Spleen (tissue), 11 donors: ENCODE measurements at regions not wholly inside any gene's neighbourhood (a gene's known extent, or its start where the extent isn't known, plus 50 kb on each side); places are given as distances from the start of the nearest gene placed in this dataset.

ENCODE experiments used
- DNase-seq: peaks from one replicate; pipeline ENCODE4 v3.0.0-alpha.2; 2020
- H3K27ac ChIP-seq, 8 donors: fragments of 200-600 bp; sonication (generic) in 7 of 8; 1 replicate in 4 of 8; 2 replicates in 4 of 8; pipeline versions ENCODE4 v1.5.0 to v1.8.0; 2016 to 2021; ENCODE audit warnings: inconsistent platforms in 4 of 8, mild to moderate bottlenecking in 4 of 8, moderate library complexity in 1 of 8
- H3K27me3 ChIP-seq, 7 donors: fragments of 200-600 bp; sonication (generic) in 6 of 7; replicated peaks in 1 of 7; 1 replicate in 4 of 7; 2 replicates in 3 of 7; pipeline versions ENCODE4 v1.5.0 to v1.8.0; 2016 to 2021; ENCODE audit warnings: inconsistent platforms in 3 of 7, mild to moderate bottlenecking in 1 of 7
- H3K36me3 ChIP-seq, 6 donors: fragments of 200-600 bp; sonication (generic) in 5 of 6; 1 replicate in 4 of 6; 2 replicates in 2 of 6; pipeline versions ENCODE4 v1.5.0 to v1.8.0; 2016 to 2021; ENCODE audit warnings: inconsistent platforms in 2 of 6
- H3K4me1 ChIP-seq, 6 donors: fragments of 200-600 bp; sonication (generic) in 5 of 6; 1 replicate in 3 of 6; 2 replicates in 3 of 6; pipeline versions ENCODE4 v1.5.0 to v1.8.0; 2016 to 2021; ENCODE audit warnings: inconsistent platforms in 3 of 6
- H3K4me3 ChIP-seq, 8 donors: fragments of 200-600 bp; sonication (generic) in 7 of 8; 1 replicate in 4 of 8; 2 replicates in 4 of 8; pipeline versions ENCODE4 v1.5.0 to v1.8.0; 2016 to 2021; ENCODE audit warnings: inconsistent platforms in 4 of 8, mild to moderate bottlenecking in 4 of 8, moderate library complexity in 2 of 8
- H3K9me3 ChIP-seq, 8 donors: fragments of 200-600 bp; sonication (generic) in 7 of 8; 1 replicate in 4 of 8; 2 replicates in 4 of 8; pipeline versions ENCODE4 v1.5.0 to v1.8.0; 2016 to 2021; ENCODE audit warnings: inconsistent platforms in 4 of 8
- CTCF ChIP-seq, 11 experiments: fragments of 200-600 bp in 7 of 11; fragments of 450-650 bp in 4 of 11; sonication (generic) in 4 of 11; IDR thresholded peaks in 8 of 11; conservative IDR thresholded peaks in 3 of 11; 1 replicate in 7 of 11; 2 replicates in 4 of 11; pipeline versions ENCODE4 v1.4.0 to v1.8.0; 2016 to 2021; ENCODE audit warnings: antibody characterized with exemption in 11 of 11, inconsistent platforms in 4 of 11, mild to moderate bottlenecking in 1 of 11
- POLR2A ChIP-seq, 3 donors: fragments of 450-650 bp; IDR thresholded peaks; one replicate each; pipeline ENCODE4 v1.5.1; 2017; ENCODE audit warnings: antibody characterized with exemption in 3 of 3, mild to moderate bottlenecking in 1 of 3
- POLR2AphosphoS5 ChIP-seq, 3 donors: sonication (generic); formaldehyde crosslinking; IDR thresholded peaks; one replicate each; pipeline ENCODE4 v1.5.1; 2017; ENCODE audit warnings: antibody characterized with exemption in 3 of 3
- WGBS, 5 donors: extraction: QIAGEN DNeasy Blood & Tissue Kit in 3 of 5; methylation state at CpG; one replicate each; pipeline versions ENCODE4 v1.1.5 to v1.1.7; 2013 to 2018; 5-methylcytosine and 5-hydroxymethylcytosine counted together
- intact Hi-C: fragments of 100-400 bp; cut with DNase I; formaldehyde crosslinking; loops from one replicate; pipeline ENCODE4 v1.15.0; 2023; ENCODE audit warnings: low total_unique reads
- donor health status: healthy with polysubstance abuse.
- donor health status: DM: no; HTN: no; CAD: no; lungs with moderate emphysema.
- donor health status: DM: no; HTN: no; CAD: no.
- donor health status: Bipolar disorder and iron deficiency.
- donor health status: healthy.
- donor health status: DM: no; HTN: no; CAD: no.
- donor health status: DM: yes; HTN: yes; CAD: no.

GRCh38 chr6:53216301-53216700 lies 67.7 kb upstream of the GCM1 start:
- no peak for DNase-seq

GRCh38 chr6:53214172-53214571 lies 65.5 kb upstream of the GCM1 start:
- peaks cover 0 to 14% (median 5%) of the 10 kb centered on the region in 8 donors for H3K9me3 ChIP-seq
- no peak overlapping the region for H3K4me3 ChIP-seq
- 5 to 97% (median 52%) methylated on average over 1 of the region's 1 CpG for WGBS, 5 donors
- TF ChIP-seq POLR2AphosphoS5 (IDR thresholded peaks at IDR 0.05) (no peak), CTCF (IDR thresholded peaks at IDR 0.05 in 8 of 11, conservative IDR thresholded peaks at IDR 0.05 in 3 of 11) (no peak), POLR2A (IDR thresholded peaks at IDR 0.05) (no peak)
- no peak overlapping the region for H3K27ac ChIP-seq
- no peak for DNase-seq
- H3K4me1 ChIP-seq, result peaks cover 0 to 14% (median 0%) of the 10 kb centered on the region in 6 donors
- intact Hi-C loops, result no loop called here
- H3K36me3 ChIP-seq, result no peaks in the 10 kb centered on the region
- no peaks in the 10 kb centered on the region for H3K27me3 ChIP-seq

More at GRCh38 chr6:53216301-53216700, 67.7 kb upstream of the GCM1 start:
- Histone ChIP-seq H3K27ac (peak overlapping the region in 5 of 8 donors; percentile 30 to 82 (median 69)), H3K27me3 (no peaks in the 10 kb centered on the region), H3K36me3 (no peaks in the 10 kb centered on the region), H3K4me1 (peaks cover 0 to 23% (median 0%) of the 10 kb centered on the region in 6 donors), H3K9me3 (peaks cover 0 to 14% (median 5%) of the 10 kb centered on the region in 8 donors), H3K4me3 (no peak overlapping the region)
- TF ChIP-seq POLR2AphosphoS5 (IDR thresholded peaks at IDR 0.05) (no peak), POLR2A (IDR thresholded peaks at IDR 0.05) (no peak), CTCF (IDR thresholded peaks at IDR 0.05 in 8 of 11, conservative IDR thresholded peaks at IDR 0.05 in 3 of 11) (no peak)
- 48 to 53% (median 52%) methylated on average over 5 of the region's 5 CpGs for WGBS, 5 donors
- intact Hi-C loops, result no loop called here

- H3K9me3 ChIP-seq, result peaks cover 0 to 14% (median 5%) of the 10 kb centered on the region in 8 donors
- DNase-seq, result no peak
Measured at GRCh38 chr6:53210811-53211210, 62.2 kb upstream of the GCM1 start.

GRCh38 chr6:53209681-53210080 lies 61.0 kb upstream of the GCM1 start:
- Histone ChIP-seq H3K4me1 (no peaks in the 10 kb centered on the region), H3K9me3 (peaks cover 0 to 14% (median 5%) of the 10 kb centered on the region in 8 donors), H3K4me3 (no peak overlapping the region), H3K27me3 (no peaks in the 10 kb centered on the region), H3K27ac (no peak overlapping the region), H3K36me3 (no peaks in the 10 kb centered on the region)
- TF ChIP-seq CTCF (IDR thresholded peaks at IDR 0.05 in 8 of 11, conservative IDR thresholded peaks at IDR 0.05 in 3 of 11), result no peak
- TF ChIP-seq POLR2AphosphoS5 (IDR thresholded peaks at IDR 0.05), result no peak
- no peak for TF ChIP-seq POLR2A (IDR thresholded peaks at IDR 0.05)
- no peak for DNase-seq
- intact Hi-C loops, result no loop called here

More at GRCh38 chr6:53210811-53211210, 62.2 kb upstream of the GCM1 start:
- Histone ChIP-seq H3K4me1 (peaks cover 0 to 3% (median 0%) of the 10 kb centered on the region in 6 donors), H3K36me3 (no peaks in the 10 kb centered on the region), H3K4me3 (no peak overlapping the region), H3K27me3 (no peaks in the 10 kb centered on the region), H3K27ac (no peak overlapping the region)
- intact Hi-C loops, result no loop called here
- WGBS, 5 donors, result 94 to 97% (median 95%) methylated on average over 4 of the region's 4 CpGs
- TF ChIP-seq POLR2AphosphoS5 (IDR thresholded peaks at IDR 0.05) (no peak), CTCF (IDR thresholded peaks at IDR 0.05 in 8 of 11, conservative IDR thresholded peaks at IDR 0.05 in 3 of 11) (no peak)
